ENCODE measurements at regions not wholly inside any gene's neighbourhood (a gene's known extent, or its start where the extent isn't known, plus 50 kb on each side); places are given as distances from the start of the nearest gene placed in this dataset.
"Not testable (repeated sequence)": the region's sequence is repeated elsewhere in the genome, so short reads cannot be mapped to it uniquely, and the experiment has no call there.

GRCh38 chr16:13702614-13703013 is 217.3 kb upstream of the ERCC4 start:
- no peak for DNase-seq (ENCODE audit: extremely low read depth, insufficient read length)
- no peak for TF ChIP-seq CTCF (IDR thresholded peaks at IDR 0.05; ENCODE audit: insufficient read depth, low read length, poor library complexity, severe bottlenecking)
- Histone ChIP-seq H3K27me3 (replicated peaks; ENCODE audit: control insufficient read depth, insufficient read depth, low read length) (no peaks in the 10 kb centered on the region), H3K36me3 (ENCODE audit: control insufficient read depth, insufficient read depth, low read length) (no peaks in the 10 kb centered on the region), H3K4me3 (replicated peaks; ENCODE audit: low read depth, low read length) (no peak overlapping the region)

- DNase-seq (ENCODE audit: extremely low read depth, insufficient read length) = no peak
- Histone ChIP-seq H3K36me3 (ENCODE audit: control insufficient read depth, insufficient read depth, low read length) (no peaks in the 10 kb centered on the region), H3K4me3 (replicated peaks; ENCODE audit: low read depth, low read length) (no peak overlapping the region), H3K27me3 (replicated peaks; ENCODE audit: control insufficient read depth, insufficient read depth, low read length) (no peaks in the 10 kb centered on the region)
- no peak for TF ChIP-seq CTCF (IDR thresholded peaks at IDR 0.05; ENCODE audit: insufficient read depth, low read length, poor library complexity, severe bottlenecking)
These were observed 211.4 kb upstream of the ERCC4 start for GRCh38 chr16:13708347-13709120.

- no peaks in the 10 kb centered on the region for H3K27me3 ChIP-seq (replicated peaks; ENCODE audit: control insufficient read depth, insufficient read depth, low read length)
- TF ChIP-seq CTCF (IDR thresholded peaks at IDR 0.05; ENCODE audit: insufficient read depth, low read length, poor library complexity, severe bottlenecking) = no peak
- DNase-seq (ENCODE audit: extremely low read depth, insufficient read length) = no peak
- no peaks in the 10 kb centered on the region for H3K36me3 ChIP-seq (ENCODE audit: control insufficient read depth, insufficient read depth, low read length)
- H3K4me3 ChIP-seq (replicated peaks; ENCODE audit: low read depth, low read length) = no peak overlapping the region
These were observed 201.2 kb upstream of the ERCC4 start for GRCh38 chr16:13718748-13719147.

GRCh38 chr16:13727943-13728342 is 192.0 kb upstream of the ERCC4 start:
- Histone ChIP-seq H3K27me3 (replicated peaks; ENCODE audit: control insufficient read depth, insufficient read depth, low read length) (no peaks in the 10 kb centered on the region), H3K36me3 (ENCODE audit: control insufficient read depth, insufficient read depth, low read length) (no peaks in the 10 kb centered on the region), H3K4me3 (replicated peaks; ENCODE audit: low read depth, low read length) (no peak overlapping the region)
- TF ChIP-seq CTCF (IDR thresholded peaks at IDR 0.05; ENCODE audit: insufficient read depth, low read length, poor library complexity, severe bottlenecking) = no peak
- DNase-seq (ENCODE audit: extremely low read depth, insufficient read length) = no peak

GRCh38 chr16:13733561-13733960 is 186.4 kb upstream of the ERCC4 start:
- no peak for TF ChIP-seq CTCF (IDR thresholded peaks at IDR 0.05; ENCODE audit: insufficient read depth, low read length, poor library complexity, severe bottlenecking)
- Histone ChIP-seq H3K4me3 (replicated peaks; ENCODE audit: low read depth, low read length) (no peak overlapping the region), H3K36me3 (ENCODE audit: control insufficient read depth, insufficient read depth, low read length) (no peaks in the 10 kb centered on the region), H3K27me3 (replicated peaks; ENCODE audit: control insufficient read depth, insufficient read depth, low read length) (no peaks in the 10 kb centered on the region)
- no peak for DNase-seq (ENCODE audit: extremely low read depth, insufficient read length)

- not testable (repeated sequence) for H3K4me3 ChIP-seq (replicated peaks; ENCODE audit: low read depth, low read length); H3K36me3 ChIP-seq (ENCODE audit: control insufficient read depth, insufficient read depth, low read length); H3K27me3 ChIP-seq (replicated peaks; ENCODE audit: control insufficient read depth, insufficient read depth, low read length); DNase-seq (ENCODE audit: extremely low read depth, insufficient read length)
These were observed 180.2 kb upstream of the ERCC4 start for GRCh38 chr16:13739621-13740373.
